ENCODE measurements at regions not wholly inside any gene's neighbourhood (a gene's known extent, or its start where the extent isn't known, plus 50 kb on each side); places are given as distances from the start of the nearest gene placed in this dataset.

- Histone ChIP-seq H3K56ac (ENCODE audit: extremely low read depth, insufficient read depth, low read length) (no peak overlapping the region), H2AFZ (replicated peaks; ENCODE audit: low read length, poor library complexity) (no peak overlapping the region), H3K4ac (ENCODE audit: low read depth, low read length) (no peak overlapping the region), H3K9ac (ENCODE audit: low read depth, low read length) (no peak overlapping the region), H3K23ac (ENCODE audit: low read depth, low read length) (no peak overlapping the region), H3K27ac (ENCODE audit: insufficient read depth, low read length) (no peak overlapping the region), H3K9me1 (ENCODE audit: insufficient read depth, low read length) (no peaks in the 10 kb centered on the region), H3K4me3 (ENCODE audit: insufficient read depth, low read depth, low read length) (no peak overlapping the region), H3K4me1 (ENCODE audit: control insufficient read depth, insufficient read depth, low read length) (no peaks in the 10 kb centered on the region), H3K9me3 (ENCODE audit: control insufficient read depth, insufficient read depth, low read length) (peaks cover 29% of the 10 kb centered on the region), H3K18ac (ENCODE audit: low read depth, low read length) (no peak overlapping the region), H3K14ac (replicated peaks; ENCODE audit: low read depth, low read length) (no peak overlapping the region), H2BK5ac (ENCODE audit: low read depth, low read length, poor library complexity, severe bottlenecking) (no peak overlapping the region), H2AK5ac (ENCODE audit: low read depth, low read length) (no peak overlapping the region), H4K5ac (ENCODE audit: low read depth, low read length) (no peak overlapping the region), H4K8ac (ENCODE audit: low read depth in 2 of 2, low read length in 2 of 2) (no peak overlapping the region), H2AK9ac (replicated peaks; ENCODE audit: low read depth, low read length, poor library complexity) (no peak overlapping the region), H2BK15ac (ENCODE audit: low read depth, low read length) (no peak overlapping the region), H2BK20ac (ENCODE audit: low read depth, low read length) (no peak overlapping the region), H3K4me2 (ENCODE audit: low read depth, low read length) (no peak overlapping the region), H3K36me3 (ENCODE audit: control insufficient read depth, insufficient read depth, low read length) (no peaks in the 10 kb centered on the region), H3K27me3 (ENCODE audit: control insufficient read depth, insufficient read depth, low read length) (no peaks in the 10 kb centered on the region), H3K79me1 (ENCODE audit: low read depth in 1 of 2, low read length in 2 of 2) (no peaks in the 10 kb centered on the region), H2BK120ac (ENCODE audit: low read depth, low read length) (no peak overlapping the region), H4K20me1 (ENCODE audit: insufficient read depth, low read length) (no peaks in the 10 kb centered on the region), H4K91ac (ENCODE audit: insufficient read depth, low read depth, low read length) (no peak overlapping the region)
- dilution Hi-C loops (cut with HindIII; ENCODE audit: low sequenced_read_pairs, unreplicated experiment) (no loop called here), intact Hi-C loops (cut with micrococcal nuclease) (no loop called here), in situ Hi-C loops (cut with MboI; ENCODE audit: low sequenced_read_pairs) (no loop called here)
- WGBS, 2 experiments (ENCODE audit: extremely low coverage in 2 of 2, insufficient read length in 1 of 2): no CpG with 5 or more reads among the region's 6 CpGs
- no peak for ATAC-seq (ENCODE audit: low read depth)
- CTCF ChIA-PET: interaction anchor here (0.9 kb wide), 1 partner anchor 210 kb away, joined by 4 read pairs; no protein-coding TSS in a partner anchor
- TF ChIP-seq MAZ (IDR thresholded peaks at IDR 0.05; ENCODE audit: borderline replicate concordance, low read depth, low read length): no peak
- no peak for TF ChIP-seq MAFK (IDR thresholded peaks at IDR 0.05; ENCODE audit: low read depth, low read length)
- no peak for TF ChIP-seq RAD21 (IDR thresholded peaks at IDR 0.05; ENCODE audit: low read length)
- no peak for TF ChIP-seq RFX5 (IDR thresholded peaks at IDR 0.05; ENCODE audit: low read depth, low read length)
- TF ChIP-seq FOS (IDR thresholded peaks at IDR 0.05; ENCODE audit: low read depth, low read length): no peak
- no peak for TF ChIP-seq NFE2L2 (IDR thresholded peaks at IDR 0.05; ENCODE audit: low read depth, low read length)
- TF ChIP-seq RCOR1 (IDR thresholded peaks at IDR 0.05; ENCODE audit: insufficient replicate concordance, low read length): no peak
- TF ChIP-seq CHD1 (IDR thresholded peaks at IDR 0.05; ENCODE audit: low read depth, low read length): no peak
- TF ChIP-seq POLR2A (IDR thresholded peaks at IDR 0.05; ENCODE audit: low read depth, low read length): no peak
- TF ChIP-seq MXI1 (IDR thresholded peaks at IDR 0.05; ENCODE audit: borderline replicate concordance, low read depth, low read length): no peak
- POLR2A ChIA-PET (ENCODE audit: unreplicated experiment): no interaction called here
- no peak for DNase-seq
- no TSS peak for BruUV-seq (replicated peaks)
Measured at GRCh38 chr6:164109770-164110140, 695.2 kb downstream of the QKI start.

Measured in IMR-90 (cell line).